Fibroblast of pulmonary artery (primary cell): ENCODE measurements at regions not wholly inside any gene's neighbourhood (a gene's known extent, or its start where the extent isn't known, plus 50 kb on each side); places are given as distances from the start of the nearest gene placed in this dataset.

Experiments used
- DNase-seq: peaks from one replicate; pipeline ENCODE4 v3.0.0-alpha.2; 2010; ENCODE audit warnings: low read depth
- H3K4me3 ChIP-seq: replicated peaks from 2 replicates; pipeline ENCODE4 v1.5.1; 2011; ENCODE audit warnings: low read depth, mild to moderate bottlenecking, control low read depth, low read length, moderate library complexity
- CTCF ChIP-seq: IDR thresholded peaks from 2 replicates; pipeline ENCODE4 v1.5.1; 2011; ENCODE audit warnings: mild to moderate bottlenecking, control low read depth, low read length, inconsistent platforms; ENCODE audit errors: missing control alignments

DNA sequence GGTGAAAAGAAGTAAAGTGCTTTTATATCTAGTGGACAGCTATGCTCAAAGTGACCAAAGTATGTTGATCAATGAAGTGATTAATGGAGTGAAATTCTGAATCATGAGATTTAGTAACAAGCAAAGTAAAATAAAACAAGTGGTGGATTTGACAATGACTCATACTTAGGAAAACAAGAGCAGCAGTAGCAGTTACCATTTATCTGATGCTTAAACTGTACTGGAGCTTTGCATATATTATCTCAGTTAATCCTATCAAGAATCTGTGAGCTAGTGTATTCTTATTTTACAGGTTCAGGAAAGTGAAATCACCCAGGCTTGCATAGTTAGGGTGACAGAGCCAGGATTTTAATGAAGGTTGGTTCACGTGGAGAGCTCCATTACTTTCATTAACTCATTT is 50.6 kb upstream of the SPATA16 start:
- DNase-seq: no peak
- H3K4me3 ChIP-seq: no peak overlapping the region

More for the DNA sequence above, 50.6 kb upstream of the SPATA16 start:
- no peak for TF ChIP-seq CTCF
